HCT116 (cell line): ENCODE measurements at regions not wholly inside any gene's neighbourhood (a gene's known extent, or its start where the extent isn't known, plus 50 kb on each side); places are given as distances from the start of the nearest gene placed in this dataset.
A peak's percentile ranks its signal among the peaks of the same experiment; 100 is the strongest.

Source experiments
- CTCF ChIP-seq, 3 experiments: fragments of 200-600 bp in 1 of 3; sonication (generic) in 1 of 3; IDR thresholded peaks in 2 of 3; conservative IDR thresholded peaks in 1 of 3; 2 replicates each; pipeline ENCODE4 v1.5.1; 2012 to 2017; ENCODE audit warnings: low read depth in 2 of 3, low read length in 2 of 3, antibody characterized with exemption in 1 of 3, borderline replicate concordance in 1 of 3, control low read depth in 1 of 3, mild to moderate bottlenecking in 1 of 3, mixed read lengths in 1 of 3, mixed run types in 1 of 3, moderate library complexity in 1 of 3; ENCODE audit not compliant: insufficient read depth in 1 of 3
- EGR1 ChIP-seq: IDR thresholded peaks from 2 replicates; pipeline ENCODE4 v1.6.1; 2012; ENCODE audit warnings: low read depth
- FOSL1 ChIP-seq: IDR thresholded peaks from 2 replicates; pipeline ENCODE4 v1.6.1; 2012; ENCODE audit warnings: low read depth
- POLR2A ChIP-seq: IDR thresholded peaks from 2 replicates; pipeline ENCODE4 v1.7.0; 2011; ENCODE audit warnings: borderline replicate concordance; ENCODE audit not compliant: insufficient read depth, insufficient read length; ENCODE audit errors: extremely low read depth
- RAD21 ChIP-seq: IDR thresholded peaks from 2 replicates; pipeline ENCODE4 v1.6.1; 2012; ENCODE audit warnings: low read depth, mild to moderate bottlenecking
- REST ChIP-seq: IDR thresholded peaks from 2 replicates; pipeline ENCODE4 v1.6.1; 2012; ENCODE audit warnings: low read depth
- ZFX ChIP-seq: fragments of 450-650 bp; IDR thresholded peaks from 2 replicates; pipeline ENCODE4 v1.6.1; 2017

GRCh38 chr6:74073429-74073828 is 377.4 kb downstream of the CD109 start:
- TF ChIP-seq POLR2A: no peak
- TF ChIP-seq REST: no peak
- no peak for TF ChIP-seq EGR1
- TF ChIP-seq CTCF (IDR thresholded peaks at IDR 0.05 in 2 of 3, conservative IDR thresholded peaks at IDR 0.05 in 1 of 3; ENCODE audit: borderline replicate concordance in 1 of 3, insufficient read depth in 1 of 3, low read depth in 2 of 3, low read length in 2 of 3): no peak
- no peak for TF ChIP-seq RAD21
- TF ChIP-seq ZFX: no peak
- peak; percentile 60; the same call in 1 of the 2 replicates for TF ChIP-seq FOSL1
